SK-N-SH (cell line): ENCODE measurements at regions not wholly inside any gene's neighbourhood (a gene's known extent, or its start where the extent isn't known, plus 50 kb on each side); places are given as distances from the start of the nearest gene placed in this dataset.

ENCODE experiments used
- CTCF ChIA-PET: fragments of 300-600, 350-600 bp; formaldehyde crosslinking; extraction: SDS; loops from one replicate; lab custom pipeline; 2021; lab: Yijun Ruan, JAX
- POLR2A ChIA-PET: fragments of 350-600 bp; sonication (Branson Sonifier 250); formaldehyde crosslinking; extraction: SDS; loops from one replicate; lab custom pipeline; 2020; ENCODE audit warnings: antibody characterized with exemption, inconsistent platforms; lab: Yijun Ruan, JAX
- DNase-seq: peaks from one replicate; pipeline ENCODE4 v3.0.0; 2012
- H2AFZ ChIP-seq: fragments of 200-600 bp; sonication (generic); 2 replicates; pipeline ENCODE4 v1.8.1; 2016; ENCODE audit warnings: antibody characterized with exemption, mild to moderate bottlenecking, low read depth
- H3F3A ChIP-seq: fragments of 200-600 bp; sonication (generic); replicated peaks from 2 replicates; pipeline ENCODE3; 2016; ENCODE audit warnings: antibody characterized with exemption, mild to moderate bottlenecking; ENCODE audit not compliant: insufficient read depth
- H3K27ac ChIP-seq, 2 experiments: fragments of 200-500 bp in 1 of 2; fragments of 200-600 bp in 1 of 2; sonication (Bioruptor generic) in 1 of 2; sonication (generic), shearing (Covaris generic) in 1 of 2; 2 replicates each; pipeline versions ENCODE4 v1.5.1 to v1.6.1; 2014 to 2016; ENCODE audit warnings: low read depth in 2 of 2, inconsistent platforms in 1 of 2, low read length in 1 of 2, mild to moderate bottlenecking in 1 of 2, mixed read lengths in 1 of 2
- H3K27me3 ChIP-seq: fragments of 200-600 bp; sonication (generic), shearing (Covaris generic); 2 replicates; pipeline ENCODE4 v1.6.1; 2016; ENCODE audit warnings: mixed run types; ENCODE audit not compliant: insufficient read depth
- H3K36me3 ChIP-seq, 2 experiments: fragments of 200-500 bp in 1 of 2; fragments of 200-600 bp in 1 of 2; sonication (Bioruptor generic) in 1 of 2; sonication (generic) in 1 of 2; replicated peaks in 1 of 2; 2 replicates each; pipeline versions ENCODE3 to v1.5.1; 2014 to 2016; ENCODE audit warnings: low read length in 1 of 2, mild to moderate bottlenecking in 1 of 2; ENCODE audit not compliant: insufficient read depth in 2 of 2, control insufficient read depth in 1 of 2
- H3K4me1 ChIP-seq, 2 experiments: fragments of 200-500 bp in 1 of 2; fragments of 200-600 bp in 1 of 2; sonication (Bioruptor generic) in 1 of 2; sonication (generic), shearing (Covaris generic) in 1 of 2; 2 replicates each; pipeline versions ENCODE4 v1.5.1 to v1.6.1; 2014 to 2016; ENCODE audit warnings: low read depth in 1 of 2, low read length in 1 of 2, mixed run types in 1 of 2; ENCODE audit not compliant: insufficient read depth in 2 of 2, control insufficient read depth in 1 of 2
- H3K4me2 ChIP-seq: fragments of 200-600 bp; sonication (generic), shearing (Covaris generic); 2 replicates; pipeline ENCODE4 v1.6.1; 2017; ENCODE audit warnings: mixed run types
- H3K4me3 ChIP-seq, 2 experiments: fragments of 200-500 bp in 1 of 2; fragments of 200-600 bp in 1 of 2; sonication (Bioruptor generic) in 1 of 2; sonication (generic), shearing (Covaris generic) in 1 of 2; 2 replicates each; pipeline versions ENCODE4 v1.5.1 to v1.8.1; 2014 to 2016; ENCODE audit warnings: low read depth in 2 of 2, inconsistent platforms in 1 of 2, low read length in 1 of 2, mild to moderate bottlenecking in 1 of 2, mixed read lengths in 1 of 2, moderate library complexity in 1 of 2
- H3K79me2 ChIP-seq: fragments of 200-600 bp; sonication (generic); 2 replicates; pipeline ENCODE4 v1.8.1; 2017; ENCODE audit warnings: mild to moderate bottlenecking; ENCODE audit not compliant: insufficient read depth
- H3K9ac ChIP-seq: fragments of 200-600 bp; sonication (generic); 2 replicates; pipeline ENCODE4 v1.6.1; 2017; ENCODE audit warnings: mixed run types
- H3K9me2 ChIP-seq: fragments of 200-600 bp; sonication (generic); 2 replicates; pipeline ENCODE4 v1.6.1; 2017; ENCODE audit warnings: mixed run types
- H3K9me3 ChIP-seq: fragments of 200-600 bp; sonication (generic); 2 replicates; pipeline ENCODE4 v1.6.1; 2017; ENCODE audit warnings: mixed run types, mild to moderate bottlenecking, moderate library complexity
- H4K20me1 ChIP-seq: fragments of 200-600 bp; sonication (generic); 2 replicates; pipeline ENCODE4 v1.6.1; 2017; ENCODE audit warnings: mild to moderate bottlenecking, mixed run types; ENCODE audit not compliant: insufficient read depth
- ELF1 ChIP-seq: IDR thresholded peaks from 2 replicates; pipeline ENCODE4 v1.4.0; 2012
- GABPA ChIP-seq: IDR thresholded peaks from 2 replicates; pipeline ENCODE4 v1.4.0; 2012; ENCODE audit warnings: low read depth, mild to moderate bottlenecking
- GATA2 ChIP-seq: sonication (generic); formaldehyde crosslinking; IDR thresholded peaks from 2 replicates; pipeline ENCODE4 v1.5.0; 2020; ENCODE audit warnings: mild to moderate bottlenecking, missing genetic modification reagents
- JUND ChIP-seq: IDR thresholded peaks from 2 replicates; pipeline ENCODE4 v1.4.0; 2012
- NFIC ChIP-seq: IDR thresholded peaks from 2 replicates; pipeline ENCODE4 v1.4.0; 2012; ENCODE audit warnings: borderline replicate concordance
- NRF1 ChIP-seq: IDR thresholded peaks from 2 replicates; pipeline ENCODE4 v1.6.1; 2012; ENCODE audit warnings: low read depth, mild to moderate bottlenecking, low read length
- RAD21 ChIP-seq: IDR thresholded peaks from 2 replicates; pipeline ENCODE4 v1.6.1; 2012; ENCODE audit warnings: mild to moderate bottlenecking, low read length
- SIN3A ChIP-seq: IDR thresholded peaks from 2 replicates; pipeline ENCODE4 v1.6.1; 2012; ENCODE audit warnings: low read depth, mild to moderate bottlenecking, low read length, moderate library complexity, borderline replicate concordance
- SMC3 ChIP-seq: IDR thresholded peaks from 2 replicates; pipeline ENCODE4 v1.6.1; 2012; ENCODE audit warnings: low read depth, low read length, improper control_type of control experiment
- TEAD4 ChIP-seq: IDR thresholded peaks from 2 replicates; pipeline ENCODE4 v1.4.0; 2012; ENCODE audit warnings: mild to moderate bottlenecking, borderline replicate concordance; ENCODE audit not compliant: insufficient read depth
- YY1 ChIP-seq: IDR thresholded peaks from 2 replicates; pipeline ENCODE4 v1.4.0; 2012; ENCODE audit warnings: low read depth, mild to moderate bottlenecking
- WGBS: methylation state at CpG from one replicate; pipeline ENCODE4 v1.1.6; 2017; ENCODE audit warnings: low lambda C conversion rate; 5-methylcytosine and 5-hydroxymethylcytosine counted together
- TF ChIP-seq, protein P1 (sequence below): fragments of 150-350 bp; IDR thresholded peaks from 2 replicates; pipeline ENCODE4 v1.6.1; 2016; ENCODE audit warnings: mild to moderate bottlenecking, low read depth, low read length
- TF ChIP-seq, protein P2 (sequence below): IDR thresholded peaks from 2 replicates; pipeline ENCODE4 v1.6.1; 2012; ENCODE audit warnings: mild to moderate bottlenecking, low read depth, low read length, moderate library complexity
- TF ChIP-seq, protein P3 (sequence below): fragments of 150-350 bp; IDR thresholded peaks from 2 replicates; pipeline ENCODE4 v1.6.1; 2017; ENCODE audit warnings: antibody characterized with exemption, low read length, low read depth, borderline replicate concordance
- TF ChIP-seq, protein P4 (sequence below): IDR thresholded peaks from 2 replicates; pipeline ENCODE4 v1.4.0; 2012; ENCODE audit warnings: low read depth

DNA sequence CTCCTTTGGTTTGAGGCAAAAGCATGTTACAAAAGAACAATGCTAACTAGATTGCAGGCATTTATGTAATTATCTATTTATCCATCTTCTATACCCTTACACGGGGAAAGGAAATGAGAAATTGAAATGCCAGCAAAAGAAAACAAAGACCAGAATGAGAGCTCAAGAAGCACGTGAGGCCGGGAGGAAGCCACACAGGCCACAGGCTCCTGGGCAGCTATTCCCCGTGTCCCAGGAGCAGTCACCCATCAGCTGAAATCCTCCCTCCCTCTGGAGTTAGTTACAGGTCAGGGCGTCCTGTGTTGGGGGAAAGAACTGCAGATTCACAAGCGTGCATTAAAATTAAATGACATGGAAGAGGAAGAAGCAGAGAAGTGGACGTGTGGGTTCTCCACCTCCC, 64.7 kb upstream of the RPS6KA2 start:
- Histone ChIP-seq H3K4me2 (peak overlapping the region; percentile 59), H3K9ac (no peak overlapping the region), H3K4me1 (peaks cover 6 to 7% of the 10 kb centered on the region in 2 experiments; a peak in 3 of 4 replicates), H3K4me3 (no peak overlapping the region), H2AFZ (peak overlapping the region; percentile 69; the same call in 1 of the 2 replicates), H3K9me2 (no peaks in the 10 kb centered on the region), H3K27me3 (no peaks in the 10 kb centered on the region), H3K79me2 (no peaks in the 10 kb centered on the region), H4K20me1 (no peaks in the 10 kb centered on the region), H3K36me3 (no peaks in the 10 kb centered on the region), H3K9me3 (no peaks in the 10 kb centered on the region)
- DNase-seq: no peak
- POLR2A ChIA-PET: interaction anchor here (0.6 kb wide), 1 partner anchor 40 kb away, joined by 3 read pairs; no protein-coding TSS in a partner anchor
- 73% methylated on average over 7 of the region's 7 CpGs for WGBS
- CTCF ChIA-PET: no interaction called here
- TF ChIP-seq RAD21 (no peak), JUND (no peak), SMC3 (no peak), TEAD4 (no peak), SIN3A (no peak), NRF1 (no peak), GABPA (no peak), NFIC (no peak), YY1 (no peak), GATA2 (CRISPR knock-in tag) (no peak), ELF1 (no peak)
- TF ChIP-seq, protein P1, sequence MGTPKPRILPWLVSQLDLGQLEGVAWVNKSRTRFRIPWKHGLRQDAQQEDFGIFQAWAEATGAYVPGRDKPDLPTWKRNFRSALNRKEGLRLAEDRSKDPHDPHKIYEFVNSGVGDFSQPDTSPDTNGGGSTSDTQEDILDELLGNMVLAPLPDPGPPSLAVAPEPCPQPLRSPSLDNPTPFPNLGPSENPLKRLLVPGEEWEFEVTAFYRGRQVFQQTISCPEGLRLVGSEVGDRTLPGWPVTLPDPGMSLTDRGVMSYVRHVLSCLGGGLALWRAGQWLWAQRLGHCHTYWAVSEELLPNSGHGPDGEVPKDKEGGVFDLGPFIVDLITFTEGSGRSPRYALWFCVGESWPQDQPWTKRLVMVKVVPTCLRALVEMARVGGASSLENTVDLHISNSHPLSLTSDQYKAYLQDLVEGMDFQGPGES: no peak
- TF ChIP-seq, protein P2, sequence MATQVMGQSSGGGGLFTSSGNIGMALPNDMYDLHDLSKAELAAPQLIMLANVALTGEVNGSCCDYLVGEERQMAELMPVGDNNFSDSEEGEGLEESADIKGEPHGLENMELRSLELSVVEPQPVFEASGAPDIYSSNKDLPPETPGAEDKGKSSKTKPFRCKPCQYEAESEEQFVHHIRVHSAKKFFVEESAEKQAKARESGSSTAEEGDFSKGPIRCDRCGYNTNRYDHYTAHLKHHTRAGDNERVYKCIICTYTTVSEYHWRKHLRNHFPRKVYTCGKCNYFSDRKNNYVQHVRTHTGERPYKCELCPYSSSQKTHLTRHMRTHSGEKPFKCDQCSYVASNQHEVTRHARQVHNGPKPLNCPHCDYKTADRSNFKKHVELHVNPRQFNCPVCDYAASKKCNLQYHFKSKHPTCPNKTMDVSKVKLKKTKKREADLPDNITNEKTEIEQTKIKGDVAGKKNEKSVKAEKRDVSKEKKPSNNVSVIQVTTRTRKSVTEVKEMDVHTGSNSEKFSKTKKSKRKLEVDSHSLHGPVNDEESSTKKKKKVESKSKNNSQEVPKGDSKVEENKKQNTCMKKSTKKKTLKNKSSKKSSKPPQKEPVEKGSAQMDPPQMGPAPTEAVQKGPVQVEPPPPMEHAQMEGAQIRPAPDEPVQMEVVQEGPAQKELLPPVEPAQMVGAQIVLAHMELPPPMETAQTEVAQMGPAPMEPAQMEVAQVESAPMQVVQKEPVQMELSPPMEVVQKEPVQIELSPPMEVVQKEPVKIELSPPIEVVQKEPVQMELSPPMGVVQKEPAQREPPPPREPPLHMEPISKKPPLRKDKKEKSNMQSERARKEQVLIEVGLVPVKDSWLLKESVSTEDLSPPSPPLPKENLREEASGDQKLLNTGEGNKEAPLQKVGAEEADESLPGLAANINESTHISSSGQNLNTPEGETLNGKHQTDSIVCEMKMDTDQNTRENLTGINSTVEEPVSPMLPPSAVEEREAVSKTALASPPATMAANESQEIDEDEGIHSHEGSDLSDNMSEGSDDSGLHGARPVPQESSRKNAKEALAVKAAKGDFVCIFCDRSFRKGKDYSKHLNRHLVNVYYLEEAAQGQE: no peak
- TF ChIP-seq, protein P3, sequence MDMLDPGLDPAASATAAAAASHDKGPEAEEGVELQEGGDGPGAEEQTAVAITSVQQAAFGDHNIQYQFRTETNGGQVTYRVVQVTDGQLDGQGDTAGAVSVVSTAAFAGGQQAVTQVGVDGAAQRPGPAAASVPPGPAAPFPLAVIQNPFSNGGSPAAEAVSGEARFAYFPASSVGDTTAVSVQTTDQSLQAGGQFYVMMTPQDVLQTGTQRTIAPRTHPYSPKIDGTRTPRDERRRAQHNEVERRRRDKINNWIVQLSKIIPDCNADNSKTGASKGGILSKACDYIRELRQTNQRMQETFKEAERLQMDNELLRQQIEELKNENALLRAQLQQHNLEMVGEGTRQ: no peak
- TF ChIP-seq, protein P4, sequence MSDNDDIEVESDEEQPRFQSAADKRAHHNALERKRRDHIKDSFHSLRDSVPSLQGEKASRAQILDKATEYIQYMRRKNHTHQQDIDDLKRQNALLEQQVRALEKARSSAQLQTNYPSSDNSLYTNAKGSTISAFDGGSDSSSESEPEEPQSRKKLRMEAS: no peak
- TF ChIP-seq, all 33 proteins: peak for 0
- Histone ChIP-seq H3F3A (peaks cover 5% of the 10 kb centered on the region), H3K27ac (peak overlapping the region; percentile 21 to 61; a peak in 2 of 4 replicates)
